Activated T-helper 1 cell treated with anti-CD3 and anti-CD28 coated beads, Interleukin-2, amount 50 U/mL, for 16 hours (primary cell): ENCODE measurements at regions not wholly inside any gene's neighbourhood (a gene's known extent, or its start where the extent isn't known, plus 50 kb on each side); places are given as distances from the start of the nearest gene placed in this dataset.

Experiments
- DNase-seq, 2 donors: peaks; one replicate each; pipeline ENCODE4 v3.0.0-alpha.2; 2020; ENCODE audit warnings: low read depth in 1 of 2, low spot score in 1 of 2

DNA sequence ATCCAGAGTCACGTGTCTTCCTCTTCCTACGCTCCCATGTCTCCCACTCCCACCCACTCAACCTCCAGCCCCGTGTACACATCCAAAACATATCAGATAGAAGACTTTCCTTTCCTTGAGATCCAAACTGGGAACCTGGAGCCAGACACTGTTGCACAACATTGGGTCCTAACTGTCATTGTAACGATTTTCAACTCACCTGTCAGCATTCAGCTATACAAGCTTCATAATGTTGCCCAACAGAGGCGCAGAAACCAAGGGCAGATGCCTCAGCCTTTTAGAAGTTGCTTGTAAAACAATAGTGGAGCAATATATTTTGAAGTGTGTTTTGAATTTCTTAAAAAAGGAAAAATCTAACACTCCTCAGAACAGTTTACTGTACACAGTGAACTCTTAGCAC is 84.9 kb upstream of the GLIS3 start:
- no peak for DNase-seq

DNA sequence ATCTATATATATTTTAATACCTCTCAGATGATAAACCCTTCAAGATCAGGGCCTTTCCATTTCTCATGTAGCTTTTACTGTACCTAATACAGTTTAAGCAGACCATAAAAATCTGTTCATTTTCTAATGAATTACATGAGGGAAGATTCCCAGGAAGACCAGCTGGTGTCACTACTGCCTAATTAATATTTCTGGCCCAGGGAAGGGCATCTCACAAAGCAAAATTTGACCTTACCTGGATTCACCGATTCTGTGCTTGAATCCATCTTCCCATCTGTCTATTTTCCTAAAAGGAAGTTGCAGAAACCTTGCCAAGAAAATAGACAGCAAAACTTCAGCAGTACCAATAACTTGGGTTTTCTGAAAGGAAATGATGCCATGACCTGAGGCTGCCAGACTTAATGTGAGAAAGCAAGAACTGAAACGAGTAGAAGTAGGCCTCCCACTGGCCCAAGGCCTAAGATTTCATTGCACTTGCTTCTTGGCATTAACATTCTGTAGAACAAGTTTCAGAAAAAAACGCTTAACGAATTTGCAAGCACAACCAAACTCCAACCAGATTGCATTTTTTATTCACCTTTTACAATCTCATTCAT is 83.0 kb upstream of the GLIS3 start:
- DNase-seq = no peak

DNA sequence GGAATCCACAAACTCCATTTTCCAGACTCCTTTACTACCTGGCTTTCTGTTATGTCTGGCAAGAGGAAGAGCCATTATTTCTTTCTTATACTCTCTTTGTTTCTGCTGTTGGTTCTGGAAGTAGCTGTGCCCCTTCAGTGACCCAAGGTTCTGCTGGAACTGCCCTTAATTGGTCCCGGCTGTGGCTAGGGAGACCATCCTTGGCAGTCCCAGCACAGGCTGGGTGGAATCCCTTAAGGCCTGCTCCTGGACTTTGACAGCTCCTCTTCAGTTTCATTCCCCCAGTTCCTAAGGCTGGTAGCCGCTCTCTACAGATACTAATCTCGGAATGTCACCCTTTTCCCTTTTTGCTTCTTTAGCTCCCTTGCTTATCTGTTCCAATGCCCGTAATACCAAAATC is 81.9 kb upstream of the GLIS3 start:
- DNase-seq = no peak

DNA sequence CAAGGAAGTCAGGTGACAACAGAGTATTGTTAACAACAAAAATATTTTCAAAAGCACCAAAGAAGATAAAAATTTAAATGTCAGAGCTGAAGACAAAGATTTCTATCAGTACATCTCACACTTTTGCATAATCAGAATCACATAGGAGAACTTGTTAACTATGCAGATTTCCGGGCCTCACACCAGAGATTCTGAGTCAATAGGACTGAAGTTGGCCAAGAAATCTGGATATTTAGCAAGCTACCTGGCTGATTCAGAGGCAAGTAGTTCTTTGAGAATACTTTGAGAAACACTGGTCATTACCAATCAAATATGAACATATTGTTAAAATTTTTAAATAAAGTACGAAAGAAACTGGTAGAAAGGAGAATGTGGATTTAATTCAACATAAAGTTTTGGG is 80.5 kb upstream of the GLIS3 start:
- no peak for DNase-seq

DNA sequence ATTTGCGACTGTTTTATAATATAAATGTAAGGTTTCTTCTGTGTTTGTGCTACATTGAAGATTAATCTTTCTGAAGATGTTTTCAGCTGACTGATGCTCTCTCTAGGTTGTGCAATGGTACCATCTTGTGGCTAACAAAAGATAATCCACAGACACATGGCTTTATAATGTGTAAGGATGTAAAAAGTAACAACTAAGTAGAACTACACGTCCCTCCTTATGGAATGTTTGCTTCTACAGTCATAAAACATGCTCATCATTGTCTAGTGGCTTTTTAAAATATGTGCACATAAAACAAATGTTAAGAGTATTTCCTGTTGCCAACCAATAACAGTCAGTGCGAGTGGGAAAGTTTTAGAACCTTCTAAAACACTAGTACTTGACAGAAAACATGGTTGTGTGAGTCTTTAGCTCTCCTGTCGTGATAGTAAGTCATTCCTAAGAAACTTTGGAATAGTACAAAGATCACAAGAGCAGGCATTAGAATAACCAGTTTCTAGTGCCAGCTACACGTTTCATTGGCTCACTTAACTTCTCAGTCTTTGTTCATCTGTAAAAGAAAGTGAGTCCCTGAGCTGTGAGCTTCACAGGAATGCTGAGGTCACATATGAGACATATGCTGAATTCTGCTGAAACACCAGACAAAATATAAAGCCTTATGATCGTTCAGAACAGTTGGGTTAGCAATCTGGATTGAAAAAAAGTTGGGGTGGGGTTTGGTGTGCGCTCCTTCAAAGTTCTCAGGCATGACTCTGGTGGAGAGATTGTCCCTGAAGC is 75.7 kb upstream of the GLIS3 start:
- DNase-seq = no peak

DNA sequence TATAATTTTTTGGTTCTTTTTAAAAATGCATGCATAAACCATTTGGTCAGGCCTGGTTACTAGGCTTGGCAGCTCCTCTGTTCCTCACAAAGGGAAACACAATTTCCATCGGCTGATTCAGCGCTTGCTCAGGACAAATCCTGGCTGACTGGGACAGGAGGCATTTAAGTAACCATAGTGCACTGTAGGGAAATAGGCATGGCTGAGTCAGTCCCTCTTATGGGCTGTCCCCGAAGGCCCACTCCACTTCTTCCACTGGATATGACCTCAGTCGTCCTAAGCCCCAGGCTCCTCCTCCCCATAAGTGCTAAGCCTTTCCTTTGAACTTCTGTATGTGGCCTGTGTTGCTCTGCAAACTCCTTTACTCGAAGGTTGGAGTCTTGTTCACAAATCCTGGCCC is 71.2 kb upstream of the GLIS3 start:
- DNase-seq = no peak

DNA sequence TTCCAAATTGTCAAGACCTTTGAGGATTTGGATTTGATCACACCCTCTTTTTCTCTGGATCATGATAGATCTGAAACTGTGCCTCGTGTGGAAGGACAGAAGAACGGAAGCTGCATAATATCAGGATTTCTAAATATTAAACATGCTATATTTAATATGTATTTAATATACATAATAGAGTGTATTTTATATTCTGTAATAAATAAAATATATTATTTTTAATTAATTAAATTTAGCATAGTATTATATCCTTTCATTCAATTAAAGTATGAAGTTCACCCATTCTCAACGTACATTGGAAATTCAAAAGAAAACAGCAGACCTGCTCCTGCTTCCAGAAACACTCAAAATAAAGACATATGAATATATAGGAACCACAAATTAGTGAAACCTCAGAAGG is 70.6 kb upstream of the GLIS3 start:
- no peak for DNase-seq

DNA sequence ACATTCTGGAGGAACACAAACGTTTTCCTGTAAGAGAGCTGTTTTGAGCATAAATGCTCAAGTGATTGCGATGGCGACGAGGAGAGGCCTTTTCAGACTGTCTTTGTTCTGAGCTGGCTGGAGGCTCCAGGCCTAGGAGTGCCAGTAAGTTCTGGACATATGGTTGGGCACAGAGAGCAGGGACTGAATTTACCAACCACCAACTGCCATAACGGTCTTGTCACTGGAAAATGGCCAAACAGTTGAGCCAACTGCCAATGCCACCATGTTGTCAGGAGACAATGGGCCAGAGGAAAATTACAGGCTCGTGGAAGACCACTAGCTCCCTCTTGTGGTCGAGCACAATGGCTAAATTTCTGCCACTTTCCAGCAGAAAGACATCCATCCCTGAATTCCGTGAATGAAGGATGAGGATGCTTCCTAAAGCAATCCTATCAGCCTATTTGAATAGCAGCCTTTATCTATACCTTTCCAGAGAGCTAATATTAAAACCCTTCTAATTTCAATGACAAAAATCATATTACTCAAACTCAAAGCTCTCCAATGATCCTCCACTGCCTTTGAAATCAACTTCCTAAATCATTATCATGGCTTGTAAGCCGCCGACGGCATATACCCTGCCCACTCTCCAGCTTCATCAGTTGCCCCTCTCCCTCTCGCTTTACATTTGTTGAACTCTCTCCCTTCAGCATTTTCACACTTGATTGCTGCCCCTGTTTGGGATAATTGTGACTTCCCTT is 66.9 kb upstream of the GLIS3 start:
- DNase-seq = peak in 1 of 2 donors; percentile 4

DNA sequence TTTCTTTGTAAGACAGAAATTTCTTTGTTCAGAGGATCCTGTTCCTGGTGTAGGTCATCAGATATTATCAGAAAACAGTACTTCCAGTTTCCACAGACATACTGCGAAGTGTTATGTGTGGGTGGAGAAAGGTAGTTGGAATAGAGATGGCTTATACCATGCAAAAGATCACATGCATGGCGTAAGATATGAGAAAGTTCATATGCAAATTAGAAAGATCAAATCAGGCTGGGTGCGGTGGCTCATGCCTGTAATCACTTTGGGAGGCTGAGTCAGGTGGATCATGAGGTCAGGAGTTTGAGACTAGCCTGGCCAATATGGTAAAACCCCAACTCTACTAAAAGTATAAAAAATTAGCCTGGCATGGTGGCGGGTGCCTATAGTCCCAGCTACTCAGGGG is 65.2 kb upstream of the GLIS3 start:
- no peak for DNase-seq

DNA sequence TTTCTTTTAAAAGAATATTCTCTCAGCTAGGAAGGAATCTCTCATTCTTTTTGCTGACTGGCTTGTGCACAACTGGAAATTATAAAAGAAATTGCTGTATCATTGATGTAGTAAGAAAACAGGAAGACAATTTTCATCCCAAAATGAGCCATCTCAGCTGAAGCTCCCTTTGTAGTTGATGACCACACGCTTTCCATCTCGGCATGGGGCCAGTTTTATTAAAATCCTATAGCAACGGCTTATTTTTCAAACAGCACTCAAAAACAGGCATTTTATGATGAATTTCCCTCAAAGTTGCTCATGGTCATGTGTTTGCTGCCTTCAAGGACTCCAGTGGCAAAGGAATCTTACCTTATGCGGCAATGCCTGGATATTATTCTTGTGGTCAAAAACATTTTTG is 62.4 kb upstream of the GLIS3 start:
- no peak for DNase-seq

DNA sequence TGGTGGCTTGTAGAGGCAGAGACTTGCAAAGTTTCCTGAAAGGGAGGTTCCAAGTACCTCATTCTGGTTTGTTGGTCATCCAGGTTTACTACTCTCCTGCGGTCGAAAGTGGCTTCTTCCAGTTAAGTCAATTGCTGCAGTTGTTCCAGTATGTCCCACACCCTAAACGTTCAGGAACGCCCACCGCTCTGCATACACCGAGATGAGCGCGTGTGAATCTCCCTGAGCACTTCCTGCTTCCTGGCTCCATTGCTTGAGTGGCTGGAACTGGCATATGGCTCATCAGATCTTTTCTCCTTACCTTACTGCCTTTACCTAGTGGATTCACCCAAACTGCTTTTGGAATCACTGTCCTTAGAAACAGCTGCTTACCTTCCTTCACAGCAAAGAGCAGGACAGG is 59.1 kb upstream of the GLIS3 start:
- DNase-seq = no peak

DNA sequence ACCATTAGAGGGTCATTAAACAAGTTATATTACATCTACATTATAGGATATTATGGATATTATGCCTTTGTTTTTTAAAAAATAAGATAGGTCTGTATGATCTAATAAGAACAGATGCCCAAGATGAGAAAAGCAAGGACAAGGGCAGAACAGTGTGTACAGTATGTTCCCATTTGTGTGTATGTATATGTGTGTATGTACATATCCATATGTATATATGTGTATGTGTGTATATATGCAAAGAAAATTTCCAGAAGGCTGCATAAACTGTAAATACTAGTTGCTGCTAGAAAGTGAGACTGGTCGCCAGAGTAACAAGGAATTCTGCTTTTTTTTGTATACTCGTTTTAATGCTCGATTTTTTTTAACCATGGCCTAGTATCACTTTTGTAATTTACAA is 58.1 kb upstream of the GLIS3 start:
- no peak for DNase-seq

DNA sequence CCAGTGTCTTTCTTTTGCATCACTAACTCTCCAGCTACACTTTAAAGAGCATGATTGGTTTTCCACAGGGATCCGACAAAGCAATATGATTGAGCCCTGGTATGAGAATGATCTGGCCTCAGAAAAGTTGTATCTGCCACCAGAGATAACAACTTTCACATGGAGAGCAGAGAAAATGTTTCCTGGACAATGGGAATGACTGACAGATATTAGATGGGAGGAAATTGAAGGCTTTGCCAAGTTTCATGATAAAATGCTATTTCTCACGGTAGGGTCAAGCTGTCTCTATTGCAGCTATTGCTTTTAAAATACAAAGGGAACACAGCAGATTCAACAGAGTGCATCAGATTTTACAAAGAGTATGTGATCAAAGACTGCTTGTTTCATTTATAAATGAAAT is 56.4 kb upstream of the GLIS3 start:
- DNase-seq = no peak

DNA sequence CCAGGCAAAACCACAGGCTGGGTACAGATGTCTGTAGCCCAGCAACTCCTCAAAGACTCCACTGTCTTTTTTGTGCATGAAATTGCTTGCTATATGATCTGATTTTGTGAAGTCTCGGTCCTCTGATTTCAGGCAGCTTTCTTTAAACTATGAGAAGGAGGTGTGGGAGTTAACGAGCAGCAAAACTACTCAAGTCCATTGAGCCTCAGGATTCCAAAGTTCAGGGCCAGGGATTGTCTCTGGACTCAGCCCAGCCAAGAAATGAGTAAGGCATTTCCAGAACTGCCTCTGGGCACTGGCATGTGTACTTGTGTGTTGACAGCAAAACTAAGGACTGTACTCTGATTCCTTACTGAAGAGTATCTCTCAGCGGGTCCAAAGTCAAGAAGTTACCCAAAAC is 53.4 kb upstream of the GLIS3 start:
- DNase-seq = no peak

DNA sequence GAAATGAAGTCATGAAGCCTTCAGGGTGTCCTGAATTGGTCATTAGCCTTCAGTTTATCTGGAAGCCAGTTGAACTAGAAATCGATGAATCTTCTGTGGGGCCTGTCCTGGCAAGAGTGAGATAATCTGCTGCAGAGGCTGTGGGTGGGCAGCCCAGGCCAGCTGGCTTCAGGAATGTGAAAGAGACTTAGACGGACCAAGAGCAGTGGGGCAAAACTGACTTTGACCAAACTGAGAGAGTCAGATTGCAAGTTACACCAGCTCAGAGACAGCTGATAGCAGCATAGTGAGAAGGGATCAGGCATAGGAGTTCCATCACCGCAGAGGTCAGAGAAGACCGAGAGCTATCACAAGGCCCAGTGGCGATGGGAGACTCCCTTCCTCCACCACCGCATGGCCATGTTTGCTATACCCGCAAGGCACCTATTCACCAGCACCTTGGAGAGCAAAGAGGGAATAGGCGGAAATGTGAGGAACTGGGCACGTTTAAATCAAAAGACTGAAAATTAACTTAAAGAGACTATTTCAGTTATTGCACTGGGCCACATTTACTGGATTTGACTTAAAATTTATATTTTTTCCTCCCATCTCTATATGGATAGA is 50.0 kb upstream of the GLIS3 start:
- DNase-seq = no peak
